GM10248 (cell line): ENCODE measurements at regions not wholly inside any gene's neighbourhood (a gene's known extent, or its start where the extent isn't known, plus 50 kb on each side); places are given as distances from the start of the nearest gene placed in this dataset.

Experiments used
- CTCF ChIA-PET: fragments of 300-600 bp; sonication (Branson Sonifier 250); formaldehyde crosslinking; extraction: SDS; loops from one replicate; lab custom pipeline; 2021; ENCODE audit warnings: antibody characterized with exemption; lab: Yijun Ruan, JAX
- POLR2A ChIA-PET: fragments of 350-650 bp; sonication (Branson Sonifier 250); formaldehyde crosslinking; extraction: SDS; loops from one replicate; lab custom pipeline; 2020; ENCODE audit warnings: antibody characterized with exemption; lab: Yijun Ruan, JAX
- DNase-seq: peaks from one replicate; pipeline ENCODE4 v3.0.0; 2012; ENCODE audit errors: extremely low spot score
- CTCF ChIP-seq: IDR thresholded peaks from 2 replicates; pipeline ENCODE4 v1.5.1; 2012; ENCODE audit warnings: mild to moderate bottlenecking, low read depth; ENCODE audit errors: extremely low read depth, missing control alignments, control extremely low read depth

GRCh38 chr4:188534917-188535316, 395.7 kb downstream of the TRIML1 start:
- CTCF ChIA-PET, result no interaction called here
- POLR2A ChIA-PET, result no interaction called here
- no peak for DNase-seq
- no peak for TF ChIP-seq CTCF

- no peak for DNase-seq
- CTCF ChIA-PET, result no interaction called here
- no peak for TF ChIP-seq CTCF
- POLR2A ChIA-PET, result no interaction called here
Measured at GRCh38 chr4:188536826-188537225, 397.6 kb downstream of the TRIML1 start.

- no peak for DNase-seq
- ChIA-PET CTCF (no interaction called here), POLR2A (no interaction called here)
Measured at GRCh38 chr4:188550296-188550695, 411.1 kb downstream of the TRIML1 start.

GRCh38 chr4:188551156-188551555, 411.9 kb downstream of the TRIML1 start:
- CTCF ChIA-PET, result no interaction called here
- POLR2A ChIA-PET, result no interaction called here
- DNase-seq, result no peak
- no peak for TF ChIP-seq CTCF

More at GRCh38 chr4:188550296-188550695, 411.1 kb downstream of the TRIML1 start:
- no peak for TF ChIP-seq CTCF

GRCh38 chr4:188552741-188553275, 413.6 kb downstream of the TRIML1 start:
- POLR2A ChIA-PET, result no interaction called here
- DNase-seq, result no peak
- CTCF ChIA-PET, result no interaction called here
- TF ChIP-seq CTCF, result no peak

- TF ChIP-seq CTCF, result no peak
- no peak for DNase-seq
- CTCF ChIA-PET, result no interaction called here
- POLR2A ChIA-PET, result no interaction called here
Measured at GRCh38 chr4:188554413-188554812, 415.2 kb downstream of the TRIML1 start.
